Nephron (organoid): ENCODE measurements at regions not wholly inside any gene's neighbourhood (a gene's known extent, or its start where the extent isn't known, plus 50 kb on each side); places are given as distances from the start of the nearest gene placed in this dataset.

Experiments used
- H3K27ac Mint-ChIP-seq, 3 experiments: 2 replicates each; pipeline ENCODE4 v1.8.0; 2020; ENCODE audit warnings: mixed read lengths in 3 of 3, mild to moderate bottlenecking in 2 of 3, moderate library complexity in 1 of 3
- H3K27me3 Mint-ChIP-seq: 2 replicates; pipeline ENCODE4 v1.8.0; 2021; ENCODE audit warnings: low read depth, mild to moderate bottlenecking, moderate library complexity, mixed read lengths
- H3K36me3 Mint-ChIP-seq: 2 replicates; pipeline ENCODE4 v1.8.0; 2020; ENCODE audit warnings: low read depth, mixed read lengths
- H3K4me1 Mint-ChIP-seq: 2 replicates; pipeline ENCODE4 v1.8.0; 2020; ENCODE audit warnings: mixed read lengths
- H3K4me3 Mint-ChIP-seq, 3 experiments: 2 replicates each; pipeline ENCODE4 v1.8.0; 2020; ENCODE audit warnings: mild to moderate bottlenecking in 3 of 3, mixed read lengths in 3 of 3, moderate library complexity in 2 of 3
- H3K9me3 Mint-ChIP-seq: 2 replicates; pipeline ENCODE4 v1.8.0; 2020; ENCODE audit warnings: mixed read lengths
- TF ChIP-seq, protein P1 (sequence below), 3 experiments: fragments of 200-600 bp; sonication (generic); IDR thresholded peaks; one replicate each; pipeline ENCODE4 v1.5.0; 2021; ENCODE audit warnings: antibody characterized with exemption in 3 of 3; ENCODE audit not compliant: unreplicated experiment in 3 of 3

DNA sequence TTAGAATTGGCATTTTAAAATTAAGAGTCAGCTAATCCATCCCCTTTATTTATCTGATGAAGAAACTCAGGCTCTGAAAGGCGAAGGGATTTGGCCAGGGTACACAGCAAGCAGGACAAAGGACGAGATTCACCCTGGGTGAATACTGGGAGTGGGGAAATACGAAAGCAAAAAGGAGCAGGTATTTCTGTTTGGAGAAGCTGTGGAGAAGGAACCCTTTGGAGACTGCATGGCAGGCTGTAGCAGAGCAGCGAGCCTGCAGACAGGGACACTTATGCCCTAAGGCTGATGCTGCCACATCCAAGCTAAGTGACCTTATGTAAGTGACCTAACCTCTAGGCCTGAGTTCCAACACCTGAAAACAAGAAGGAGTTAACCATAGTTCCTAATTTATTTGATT, 207.2 kb upstream of the C1orf87 start:
- Mint-ChIP-seq H3K36me3 (no peaks in the 10 kb centered on the region), H3K9me3 (peaks cover 2% of the 10 kb centered on the region), H3K27ac (peak overlapping the region in 2 of 3 experiments; percentile 81 to 82), H3K4me3 (no peak overlapping the region), H3K27me3 (no peaks in the 10 kb centered on the region), H3K4me1 (peaks cover 57% of the 10 kb centered on the region)
- TF ChIP-seq, protein P1, sequence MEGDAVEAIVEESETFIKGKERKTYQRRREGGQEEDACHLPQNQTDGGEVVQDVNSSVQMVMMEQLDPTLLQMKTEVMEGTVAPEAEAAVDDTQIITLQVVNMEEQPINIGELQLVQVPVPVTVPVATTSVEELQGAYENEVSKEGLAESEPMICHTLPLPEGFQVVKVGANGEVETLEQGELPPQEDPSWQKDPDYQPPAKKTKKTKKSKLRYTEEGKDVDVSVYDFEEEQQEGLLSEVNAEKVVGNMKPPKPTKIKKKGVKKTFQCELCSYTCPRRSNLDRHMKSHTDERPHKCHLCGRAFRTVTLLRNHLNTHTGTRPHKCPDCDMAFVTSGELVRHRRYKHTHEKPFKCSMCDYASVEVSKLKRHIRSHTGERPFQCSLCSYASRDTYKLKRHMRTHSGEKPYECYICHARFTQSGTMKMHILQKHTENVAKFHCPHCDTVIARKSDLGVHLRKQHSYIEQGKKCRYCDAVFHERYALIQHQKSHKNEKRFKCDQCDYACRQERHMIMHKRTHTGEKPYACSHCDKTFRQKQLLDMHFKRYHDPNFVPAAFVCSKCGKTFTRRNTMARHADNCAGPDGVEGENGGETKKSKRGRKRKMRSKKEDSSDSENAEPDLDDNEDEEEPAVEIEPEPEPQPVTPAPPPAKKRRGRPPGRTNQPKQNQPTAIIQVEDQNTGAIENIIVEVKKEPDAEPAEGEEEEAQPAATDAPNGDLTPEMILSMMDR (IDR thresholded peaks at IDR 0.05; ENCODE audit: unreplicated experiment in 3 of 3), result no peak

DNA sequence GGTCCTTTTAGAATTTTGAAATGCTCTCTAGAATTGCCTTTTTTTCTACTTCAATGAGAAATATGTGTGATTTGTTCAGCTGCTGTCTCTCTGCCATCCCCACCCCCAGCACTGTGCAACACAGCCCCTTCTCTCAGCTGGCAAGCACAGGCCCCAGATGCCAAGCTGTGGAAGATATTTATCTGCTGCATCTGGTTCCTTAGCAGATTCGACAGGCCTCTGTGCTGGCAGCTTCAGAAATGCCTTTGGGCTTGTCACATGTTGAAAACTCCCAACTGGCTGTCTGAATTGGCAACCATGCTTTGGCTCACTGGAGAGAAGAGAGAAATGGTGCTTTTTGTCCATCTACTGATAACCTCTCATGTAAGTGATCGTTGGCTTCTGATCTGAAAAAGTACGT, 206.7 kb upstream of the C1orf87 start:
- H3K4me1 Mint-ChIP-seq, result peaks cover 61% of the 10 kb centered on the region
- peak overlapping the region in 1 of 3 experiments; percentile 9 for H3K4me3 Mint-ChIP-seq
- H3K9me3 Mint-ChIP-seq, result peaks cover 2% of the 10 kb centered on the region
- TF ChIP-seq, protein P1 (IDR thresholded peaks at IDR 0.05; ENCODE audit: unreplicated experiment in 3 of 3), result no peak
- H3K36me3 Mint-ChIP-seq, result no peaks in the 10 kb centered on the region
- H3K27me3 Mint-ChIP-seq, result no peaks in the 10 kb centered on the region
- H3K27ac Mint-ChIP-seq, result peak overlapping the region in 2 of 3 experiments; percentile 81 to 82

DNA sequence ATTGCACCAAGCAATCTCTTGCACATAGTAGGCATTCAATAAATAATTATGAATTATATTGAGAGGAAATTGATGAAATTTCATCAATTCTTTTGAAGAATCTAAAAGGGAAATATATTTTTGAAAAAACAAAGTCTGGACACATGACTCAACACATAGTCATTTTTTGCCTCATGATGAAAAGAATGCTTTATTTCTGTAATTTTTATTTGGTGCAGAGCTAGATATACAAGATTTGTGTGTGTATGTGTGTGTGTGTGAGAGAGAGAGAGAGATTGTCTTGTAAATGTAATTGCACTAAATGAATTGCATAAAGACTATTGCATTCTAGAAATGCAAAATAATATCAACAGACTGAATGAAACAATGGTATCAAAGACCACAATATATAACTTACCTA, 206.2 kb upstream of the C1orf87 start:
- Mint-ChIP-seq H3K9me3 (peaks cover 2% of the 10 kb centered on the region), H3K27ac (peak overlapping the region in 2 of 3 experiments; percentile 81 to 82), H3K36me3 (no peaks in the 10 kb centered on the region), H3K4me1 (peaks cover 62% of the 10 kb centered on the region), H3K27me3 (no peaks in the 10 kb centered on the region), H3K4me3 (no peak overlapping the region)
- TF ChIP-seq, protein P1 (IDR thresholded peaks at IDR 0.05; ENCODE audit: unreplicated experiment in 3 of 3), result no peak

DNA sequence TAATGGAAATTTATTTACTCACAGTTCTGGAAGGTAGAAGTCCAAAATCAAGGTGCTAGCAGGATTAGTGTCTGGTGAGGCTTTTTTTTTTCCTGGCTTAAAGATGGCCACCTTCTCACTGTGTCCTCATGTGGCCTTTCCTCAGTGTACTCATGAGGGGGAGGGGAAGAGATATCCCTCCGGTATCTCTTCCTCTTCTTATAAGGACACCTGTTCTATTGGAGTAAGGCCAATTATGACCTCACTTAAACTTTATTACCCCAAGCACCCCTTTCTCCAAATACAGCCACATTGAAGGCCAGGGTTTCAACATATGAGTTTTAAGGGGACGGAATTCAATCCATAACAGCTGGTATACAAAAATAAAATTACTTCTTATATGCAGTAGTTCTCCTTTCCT, 203.7 kb upstream of the C1orf87 start:
- H3K27me3 Mint-ChIP-seq, result no peaks in the 10 kb centered on the region
- no peaks in the 10 kb centered on the region for H3K36me3 Mint-ChIP-seq
- H3K4me3 Mint-ChIP-seq, result no peak overlapping the region
- H3K4me1 Mint-ChIP-seq, result peaks cover 61% of the 10 kb centered on the region
- H3K9me3 Mint-ChIP-seq, result peaks cover 2% of the 10 kb centered on the region
- no peak overlapping the region for H3K27ac Mint-ChIP-seq
- TF ChIP-seq, protein P1 (IDR thresholded peaks at IDR 0.05; ENCODE audit: unreplicated experiment in 3 of 3), result no peak

DNA sequence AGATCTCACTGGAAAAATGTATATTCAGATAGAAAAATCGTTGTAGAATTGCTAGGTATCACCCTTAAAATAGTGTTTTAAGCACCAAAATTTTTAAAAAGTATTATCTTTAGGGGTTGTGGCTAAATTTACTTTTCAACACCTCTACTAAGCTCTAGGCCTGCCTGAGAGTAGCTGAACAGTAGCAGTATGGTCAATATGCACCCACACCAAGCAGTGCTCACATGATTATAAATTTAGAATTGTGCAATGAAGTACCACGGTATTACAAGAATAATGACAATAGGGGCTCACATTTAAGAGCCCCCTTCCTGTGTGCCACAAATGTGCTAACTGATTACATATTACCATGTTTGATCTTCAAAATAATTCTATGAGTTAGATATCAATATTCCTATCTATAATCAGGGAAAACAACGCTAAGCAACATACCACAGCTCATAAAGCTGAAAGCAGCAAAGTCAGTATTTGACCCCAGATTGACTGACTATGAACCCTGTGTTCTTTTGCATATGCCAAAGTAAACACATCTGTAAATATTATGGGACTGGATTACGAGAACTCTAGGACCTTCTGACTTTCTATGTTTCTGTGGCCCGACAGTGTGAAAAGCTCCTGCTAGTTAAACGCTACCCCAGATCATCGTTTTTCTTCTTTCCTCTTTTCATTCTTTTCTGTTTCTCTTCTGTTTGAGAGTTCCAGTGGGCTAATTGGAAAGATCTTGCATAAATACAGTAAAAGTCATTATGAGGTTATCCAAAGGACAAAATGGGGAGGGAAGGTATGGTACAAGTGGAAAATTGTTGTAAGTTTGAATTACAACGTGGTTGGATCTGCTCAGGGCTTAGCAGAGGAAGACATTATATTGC, 201.1 kb upstream of the C1orf87 start:
- Mint-ChIP-seq H3K9me3 (peaks cover 2% of the 10 kb centered on the region), H3K27me3 (no peaks in the 10 kb centered on the region), H3K36me3 (no peaks in the 10 kb centered on the region), H3K4me1 (peaks cover 38% of the 10 kb centered on the region), H3K27ac (peak overlapping the region; percentile 81 to 82 (median 81)), H3K4me3 (peak overlapping the region in 1 of 3 experiments; percentile 6)
- TF ChIP-seq, protein P1 (IDR thresholded peaks at IDR 0.05; ENCODE audit: unreplicated experiment in 3 of 3), result no peak

DNA sequence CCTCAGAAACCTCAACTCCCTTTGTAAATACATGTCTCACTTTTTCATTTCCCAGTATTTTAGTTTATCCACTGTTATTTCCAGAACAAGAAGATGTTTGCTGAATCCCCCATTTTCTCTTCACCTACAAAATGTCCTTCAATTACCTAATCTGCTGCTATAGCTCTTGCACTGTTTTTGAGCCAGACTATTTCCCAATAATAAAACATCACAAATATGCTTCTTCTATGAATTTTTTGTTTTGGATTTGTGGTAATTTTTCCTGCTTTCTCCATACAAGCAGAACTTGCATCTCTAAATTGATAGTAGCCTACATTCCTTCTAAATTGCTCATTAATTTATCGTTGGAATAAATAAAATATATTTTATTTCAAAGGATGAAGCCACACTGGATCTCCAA, 199.6 kb upstream of the C1orf87 start:
- H3K4me3 Mint-ChIP-seq, result no peak overlapping the region

More for the DNA sequence above, 199.6 kb upstream of the C1orf87 start:
- Mint-ChIP-seq H3K36me3 (no peaks in the 10 kb centered on the region), H3K27me3 (no peaks in the 10 kb centered on the region), H3K4me1 (peaks cover 41% of the 10 kb centered on the region), H3K27ac (no peak overlapping the region), H3K9me3 (peaks cover 9% of the 10 kb centered on the region)
- TF ChIP-seq, protein P1 (IDR thresholded peaks at IDR 0.05; ENCODE audit: unreplicated experiment in 3 of 3), result no peak
